ENCODE measurements at regions not wholly inside any gene's neighbourhood (a gene's known extent, or its start where the extent isn't known, plus 50 kb on each side); places are given as distances from the start of the nearest gene placed in this dataset.

GRCh38 chr2:145744541-145745386 lies 1224.8 kb upstream of the ZEB2 start:
- no peaks in the 10 kb centered on the region for H3K9me3 ChIP-seq
- peak overlapping the region in 1 of 2 donors; percentile 19 for H3K27ac ChIP-seq
- peaks cover 3 to 29% of the 10 kb centered on the region in 2 donors for H3K4me1 ChIP-seq
- ATAC-seq, result peak; percentile 68
- DNase-seq, result no peak
- no peaks in the 10 kb centered on the region for H3K27me3 ChIP-seq
- intact Hi-C loops (cut with DNase I), result no loop called here
- TF ChIP-seq CTCF (IDR thresholded peaks at IDR 0.05), result no peak
- H3K4me3 ChIP-seq, result no peak overlapping the region
- H3K36me3 ChIP-seq, result no peaks in the 10 kb centered on the region

- Histone ChIP-seq H3K4me1 (peaks cover 3 to 20% of the 10 kb centered on the region in 2 donors), H3K4me3 (no peak overlapping the region), H3K9me3 (no peaks in the 10 kb centered on the region), H3K36me3 (no peaks in the 10 kb centered on the region), H3K27me3 (no peaks in the 10 kb centered on the region), H3K27ac (peak overlapping the region in 1 of 2 donors; percentile 21)
- DNase-seq, result no peak
- ATAC-seq, result no peak
- TF ChIP-seq CTCF (IDR thresholded peaks at IDR 0.05), result no peak
- intact Hi-C loops (cut with DNase I), result no loop called here
Measured at GRCh38 chr2:145743011-145743410, 1223.1 kb upstream of the ZEB2 start.

- TF ChIP-seq CTCF (IDR thresholded peaks at IDR 0.05), result no peak
- intact Hi-C loops (cut with DNase I), result no loop called here
- H3K36me3 ChIP-seq, result no peaks in the 10 kb centered on the region
- no peak overlapping the region for H3K27ac ChIP-seq
- H3K9me3 ChIP-seq, result no peaks in the 10 kb centered on the region
- H3K27me3 ChIP-seq, result no peaks in the 10 kb centered on the region
- no peak for ATAC-seq
- peaks cover 3 to 20% of the 10 kb centered on the region in 2 donors for H3K4me1 ChIP-seq
- H3K4me3 ChIP-seq, result no peak overlapping the region
- DNase-seq, result no peak
Measured at GRCh38 chr2:145741636-145742035, 1221.7 kb upstream of the ZEB2 start.

- no peak for TF ChIP-seq CTCF (IDR thresholded peaks at IDR 0.05)
- Histone ChIP-seq H3K27me3 (no peaks in the 10 kb centered on the region), H3K9me3 (no peaks in the 10 kb centered on the region), H3K27ac (no peak overlapping the region), H3K36me3 (no peaks in the 10 kb centered on the region), H3K4me1 (peaks cover 3 to 20% of the 10 kb centered on the region in 2 donors), H3K4me3 (no peak overlapping the region)
- DNase-seq (no peak), ATAC-seq (no peak)
- intact Hi-C loops (cut with DNase I), result no loop called here
Measured at GRCh38 chr2:145741181-145741580, 1221.3 kb upstream of the ZEB2 start.

- ATAC-seq (no peak), DNase-seq (no peak)
- no peak for TF ChIP-seq CTCF (IDR thresholded peaks at IDR 0.05)
- H3K4me1 ChIP-seq, result peaks cover 3 to 17% of the 10 kb centered on the region in 2 donors
- H3K4me3 ChIP-seq, result no peak overlapping the region
- no peaks in the 10 kb centered on the region for H3K27me3 ChIP-seq
- H3K9me3 ChIP-seq, result no peaks in the 10 kb centered on the region
- H3K27ac ChIP-seq, result no peak overlapping the region
- intact Hi-C loops (cut with DNase I), result no loop called here
- no peaks in the 10 kb centered on the region for H3K36me3 ChIP-seq
Measured at GRCh38 chr2:145740302-145740701, 1220.4 kb upstream of the ZEB2 start.

All from left lung (tissue), 4 donors.